Sigmoid colon (tissue), 6 donors: ENCODE measurements at regions not wholly inside any gene's neighbourhood (a gene's known extent, or its start where the extent isn't known, plus 50 kb on each side); places are given as distances from the start of the nearest gene placed in this dataset.

Experiments
- DNase-seq: peaks from one replicate; pipeline ENCODE4 v3.0.0-alpha.2; 2019
- H3K27ac ChIP-seq, 4 donors: fragments of 200-600 bp; sonication (generic); one replicate each; pipeline ENCODE4 v1.5.1; 2016 to 2019; ENCODE audit warnings: mild to moderate bottlenecking in 1 of 4
- H3K27me3 ChIP-seq, 3 donors: fragments of 200-600 bp; sonication (generic); one replicate each; pipeline ENCODE4 v1.5.1; 2019; ENCODE audit warnings: mild to moderate bottlenecking in 1 of 3
- H3K36me3 ChIP-seq, 4 donors: fragments of 200-600 bp; sonication (generic); one replicate each; pipeline ENCODE4 v1.5.1; 2016 to 2019
- H3K4me1 ChIP-seq, 4 donors: fragments of 200-600 bp; sonication (generic); one replicate each; pipeline ENCODE4 v1.5.1; 2017 to 2019
- H3K4me3 ChIP-seq, 4 donors: fragments of 200-600 bp; sonication (generic); one replicate each; pipeline ENCODE4 v1.5.1; 2017 to 2019; ENCODE audit warnings: mild to moderate bottlenecking in 2 of 4, moderate library complexity in 1 of 4
- H3K9me3 ChIP-seq, 4 donors: fragments of 200-600 bp in 3 of 4; sonication (generic) in 3 of 4; one replicate each; pipeline versions ENCODE4 v1.5.1 to v1.6.1; 2013 to 2019
- EP300 ChIP-seq, 4 donors: sonication (generic); formaldehyde crosslinking; IDR thresholded peaks; one replicate each; pipeline ENCODE4 v1.6.1; 2017; ENCODE audit warnings: antibody characterized with exemption in 4 of 4
- POLR2A ChIP-seq, 2 donors: fragments of 450-650 bp; IDR thresholded peaks; one replicate each; pipeline ENCODE4 v1.6.1; 2016; ENCODE audit warnings: antibody characterized with exemption in 2 of 2, mild to moderate bottlenecking in 2 of 2, moderate library complexity in 2 of 2
- POLR2AphosphoS5 ChIP-seq, 4 donors: sonication (generic); formaldehyde crosslinking; IDR thresholded peaks; one replicate each; pipeline ENCODE4 v1.6.1; 2017; ENCODE audit warnings: antibody characterized with exemption in 4 of 4
- WGBS, 2 donors: extraction: QIAGEN DNeasy Blood & Tissue Kit; methylation state at CpG; one replicate each; pipeline ENCODE4 v1.1.7; 2013; 5-methylcytosine and 5-hydroxymethylcytosine counted together
- intact Hi-C: fragments of 100-400 bp; cut with DNase I; formaldehyde crosslinking; loops from one replicate; pipeline ENCODE4 v1.15.1; 2023
- TF ChIP-seq, protein P1 (sequence below), 4 experiments: fragments of 450-650 bp in 3 of 4; fragments of 200-600 bp in 1 of 4; IDR thresholded peaks; one replicate each; pipeline ENCODE4 v1.5.1; 2016 to 2019; ENCODE audit warnings: antibody characterized with exemption in 4 of 4, mild to moderate bottlenecking in 3 of 4, moderate library complexity in 2 of 4
- donor health status: healthy with polysubstance abuse.
- donor health status: healthy.

GRCh38 chr18:25423267-25423666 is 71.3 kb upstream of the ZNF521 start:
- Histone ChIP-seq H3K4me3 (no peak overlapping the region), H3K4me1 (no peaks in the 10 kb centered on the region), H3K36me3 (no peaks in the 10 kb centered on the region), H3K9me3 (no peaks in the 10 kb centered on the region), H3K27me3 (no peaks in the 10 kb centered on the region), H3K27ac (no peak overlapping the region)
- DNase-seq, result no peak
- 20 to 57% methylated on average over 2 of the region's 2 CpGs for WGBS, 2 donors
- TF ChIP-seq, protein P1, sequence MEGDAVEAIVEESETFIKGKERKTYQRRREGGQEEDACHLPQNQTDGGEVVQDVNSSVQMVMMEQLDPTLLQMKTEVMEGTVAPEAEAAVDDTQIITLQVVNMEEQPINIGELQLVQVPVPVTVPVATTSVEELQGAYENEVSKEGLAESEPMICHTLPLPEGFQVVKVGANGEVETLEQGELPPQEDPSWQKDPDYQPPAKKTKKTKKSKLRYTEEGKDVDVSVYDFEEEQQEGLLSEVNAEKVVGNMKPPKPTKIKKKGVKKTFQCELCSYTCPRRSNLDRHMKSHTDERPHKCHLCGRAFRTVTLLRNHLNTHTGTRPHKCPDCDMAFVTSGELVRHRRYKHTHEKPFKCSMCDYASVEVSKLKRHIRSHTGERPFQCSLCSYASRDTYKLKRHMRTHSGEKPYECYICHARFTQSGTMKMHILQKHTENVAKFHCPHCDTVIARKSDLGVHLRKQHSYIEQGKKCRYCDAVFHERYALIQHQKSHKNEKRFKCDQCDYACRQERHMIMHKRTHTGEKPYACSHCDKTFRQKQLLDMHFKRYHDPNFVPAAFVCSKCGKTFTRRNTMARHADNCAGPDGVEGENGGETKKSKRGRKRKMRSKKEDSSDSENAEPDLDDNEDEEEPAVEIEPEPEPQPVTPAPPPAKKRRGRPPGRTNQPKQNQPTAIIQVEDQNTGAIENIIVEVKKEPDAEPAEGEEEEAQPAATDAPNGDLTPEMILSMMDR (IDR thresholded peaks at IDR 0.05), result no peak
- no peak for TF ChIP-seq EP300 (IDR thresholded peaks at IDR 0.05)
- TF ChIP-seq POLR2AphosphoS5 (IDR thresholded peaks at IDR 0.05), result no peak
- TF ChIP-seq POLR2A (IDR thresholded peaks at IDR 0.05), result no peak
- intact Hi-C loops, result no loop called here

- H3K9me3 ChIP-seq, result no peaks in the 10 kb centered on the region
- intact Hi-C loops, result no loop called here
- H3K4me1 ChIP-seq, result no peaks in the 10 kb centered on the region
- no peak overlapping the region for H3K27ac ChIP-seq
- H3K27me3 ChIP-seq, result no peaks in the 10 kb centered on the region
- no peak overlapping the region for H3K4me3 ChIP-seq
- 14 to 53% methylated on average over 1 of the region's 1 CpG for WGBS, 2 donors
- no peaks in the 10 kb centered on the region for H3K36me3 ChIP-seq
- TF ChIP-seq POLR2A (IDR thresholded peaks at IDR 0.05) (no peak), EP300 (IDR thresholded peaks at IDR 0.05) (no peak), POLR2AphosphoS5 (IDR thresholded peaks at IDR 0.05) (no peak)
- TF ChIP-seq, protein P1 (IDR thresholded peaks at IDR 0.05), result no peak
- DNase-seq, result no peak
Observed at GRCh38 chr18:25422230-25422629, 70.3 kb upstream of the ZNF521 start.

DNA sequence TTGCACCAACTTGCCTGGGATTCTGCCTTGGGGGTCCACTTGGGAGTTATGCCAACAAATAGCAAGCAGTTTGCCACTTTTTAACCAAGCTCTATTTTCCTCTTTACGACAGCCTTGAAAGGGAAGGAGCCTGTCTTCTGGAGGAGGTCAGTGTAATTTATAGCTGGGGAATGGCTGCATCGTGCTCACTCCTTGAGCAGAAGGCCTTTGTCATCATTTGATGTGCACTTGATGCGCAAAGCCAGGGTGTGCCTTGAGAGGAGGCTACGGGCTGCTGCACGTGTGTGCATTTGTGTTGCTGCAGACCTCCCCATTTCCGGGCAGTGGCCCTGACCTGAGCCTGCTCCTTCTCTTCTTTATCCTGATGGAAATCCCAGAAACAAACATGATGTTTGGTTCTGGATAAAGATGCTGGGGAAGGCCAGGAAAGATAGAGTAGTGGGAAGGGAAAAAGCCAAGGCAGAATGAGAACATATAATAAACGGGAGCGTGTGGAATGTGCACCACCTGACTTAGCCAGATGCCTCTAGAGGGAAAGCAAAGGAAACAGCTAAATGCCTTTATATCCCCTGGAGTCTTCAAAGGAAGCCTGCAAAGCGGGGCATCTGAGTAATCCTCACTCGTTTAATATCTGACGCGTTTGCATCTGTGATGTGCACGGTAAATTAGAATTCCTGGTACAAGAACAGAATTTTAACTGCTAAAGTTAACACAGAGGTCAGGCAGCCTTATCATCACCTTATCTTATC is 68.3 kb upstream of the ZNF521 start:
- intact Hi-C loops, result no loop called here
- no peak overlapping the region for H3K27ac ChIP-seq
- no peak for DNase-seq
- H3K27me3 ChIP-seq, result no peaks in the 10 kb centered on the region
- H3K36me3 ChIP-seq, result no peaks in the 10 kb centered on the region
- TF ChIP-seq EP300 (IDR thresholded peaks at IDR 0.05), result no peak
- TF ChIP-seq, protein P1 (IDR thresholded peaks at IDR 0.05), result no peak
- no peak for TF ChIP-seq POLR2AphosphoS5 (IDR thresholded peaks at IDR 0.05)
- TF ChIP-seq POLR2A (IDR thresholded peaks at IDR 0.05), result no peak
- H3K4me1 ChIP-seq, result no peaks in the 10 kb centered on the region
- H3K4me3 ChIP-seq, result no peak overlapping the region
- 31 to 54% methylated on average over 13 of the region's 13 CpGs for WGBS, 2 donors
- no peaks in the 10 kb centered on the region for H3K9me3 ChIP-seq

- Histone ChIP-seq H3K4me3 (no peak overlapping the region), H3K36me3 (no peaks in the 10 kb centered on the region), H3K4me1 (no peaks in the 10 kb centered on the region), H3K9me3 (no peaks in the 10 kb centered on the region), H3K27me3 (no peaks in the 10 kb centered on the region), H3K27ac (no peak overlapping the region)
- TF ChIP-seq POLR2A (IDR thresholded peaks at IDR 0.05), result no peak
- TF ChIP-seq, protein P1 (IDR thresholded peaks at IDR 0.05), result no peak
- TF ChIP-seq EP300 (IDR thresholded peaks at IDR 0.05), result no peak
- no peak for TF ChIP-seq POLR2AphosphoS5 (IDR thresholded peaks at IDR 0.05)
- WGBS, 2 donors, result 76 to 78% methylated on average over 3 of the region's 3 CpGs
- intact Hi-C loops, result no loop called here
- DNase-seq, result no peak
Observed at GRCh38 chr18:25416374-25416773, 64.4 kb upstream of the ZNF521 start.

DNA sequence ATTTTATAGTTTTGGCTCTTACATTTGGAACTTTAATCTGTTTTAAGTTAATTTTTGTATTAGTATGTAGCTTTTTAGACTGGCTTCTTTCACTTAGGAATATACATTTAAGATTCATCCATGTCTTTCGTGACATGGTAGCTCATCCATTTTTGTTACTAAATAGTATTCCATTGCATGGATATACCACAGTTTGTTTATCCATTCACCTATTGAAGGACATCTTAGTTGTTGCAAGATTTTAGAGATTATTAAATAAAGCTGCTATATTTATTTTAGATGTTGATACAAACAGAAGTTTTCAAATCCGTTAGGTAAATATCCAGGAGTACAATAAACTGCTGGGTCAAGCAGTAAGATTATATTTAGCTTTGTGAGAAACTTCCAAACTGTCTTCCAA is 58.0 kb upstream of the ZNF521 start:
- no peaks in the 10 kb centered on the region for H3K27me3 ChIP-seq
- no peaks in the 10 kb centered on the region for H3K36me3 ChIP-seq
- TF ChIP-seq POLR2A (IDR thresholded peaks at IDR 0.05), result no peak
- no peak for TF ChIP-seq EP300 (IDR thresholded peaks at IDR 0.05)
- TF ChIP-seq POLR2AphosphoS5 (IDR thresholded peaks at IDR 0.05), result no peak
- no peak overlapping the region for H3K4me3 ChIP-seq
- WGBS, 2 donors, result 79 to 83% methylated on average over 2 of the region's 2 CpGs
- H3K9me3 ChIP-seq, result no peaks in the 10 kb centered on the region
- no peak for DNase-seq
- no peaks in the 10 kb centered on the region for H3K4me1 ChIP-seq
- H3K27ac ChIP-seq, result no peak overlapping the region
- intact Hi-C loops, result no loop called here
